Endothelial cell of umbilical vein (primary cell): ENCODE measurements at regions not wholly inside any gene's neighbourhood (a gene's known extent, or its start where the extent isn't known, plus 50 kb on each side); places are given as distances from the start of the nearest gene placed in this dataset.

Source experiments
- CTCF ChIP-seq, 2 donors: IDR thresholded peaks; 1 replicate in 1 of 2; 2 replicates in 1 of 2; pipeline ENCODE4 v1.5.1; 2011; ENCODE audit warnings: low read length in 2 of 2, mild to moderate bottlenecking in 2 of 2, moderate library complexity in 2 of 2, control low read depth in 1 of 2, inconsistent platforms in 1 of 2, low read depth in 1 of 2; ENCODE audit not compliant: insufficient read depth in 1 of 2; ENCODE audit errors: extremely low read depth in 1 of 2
- MAX ChIP-seq: IDR thresholded peaks from 2 replicates; pipeline ENCODE4 v1.6.1; 2011; ENCODE audit not compliant: insufficient read depth, insufficient read length
- POLR2A ChIP-seq: IDR thresholded peaks from 2 replicates; pipeline ENCODE4 v1.6.1; 2012; ENCODE audit warnings: low read depth, mild to moderate bottlenecking, control low read depth, low read length

- no peak for TF ChIP-seq POLR2A
- TF ChIP-seq CTCF (IDR thresholded peaks at IDR 0.05; ENCODE audit: extremely low read depth in 1 of 2, insufficient read depth in 1 of 2, low read depth in 1 of 2, low read length in 2 of 2): no peak
- no peak for TF ChIP-seq MAX
Measured at GRCh38 chr1:58882322-58882948, 98.6 kb upstream of the JUN start.
